ENCODE measurements at regions not wholly inside any gene's neighbourhood (a gene's known extent, or its start where the extent isn't known, plus 50 kb on each side); places are given as distances from the start of the nearest gene placed in this dataset.

DNA sequence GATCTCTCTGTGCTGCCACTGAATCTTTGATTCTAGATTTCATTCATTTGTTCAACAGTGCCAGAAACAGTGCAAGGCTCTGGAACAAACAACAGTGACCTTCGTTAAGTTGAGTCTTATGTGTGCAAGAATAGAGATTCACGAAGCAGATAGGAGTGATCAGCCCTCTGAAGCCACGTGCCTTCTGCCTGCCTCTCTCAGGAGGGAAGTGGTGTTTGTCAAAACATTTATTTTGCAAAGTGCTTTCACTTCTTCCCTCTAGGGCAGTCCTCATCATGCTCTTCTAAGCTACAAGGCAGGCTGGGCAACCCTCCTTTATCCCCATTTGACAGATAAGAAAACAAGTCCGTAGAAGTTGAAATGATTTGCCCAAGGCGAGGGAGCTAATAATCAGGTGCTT lies 204.3 kb downstream of the TFAP2C start:
- TF ChIP-seq, protein P1, sequence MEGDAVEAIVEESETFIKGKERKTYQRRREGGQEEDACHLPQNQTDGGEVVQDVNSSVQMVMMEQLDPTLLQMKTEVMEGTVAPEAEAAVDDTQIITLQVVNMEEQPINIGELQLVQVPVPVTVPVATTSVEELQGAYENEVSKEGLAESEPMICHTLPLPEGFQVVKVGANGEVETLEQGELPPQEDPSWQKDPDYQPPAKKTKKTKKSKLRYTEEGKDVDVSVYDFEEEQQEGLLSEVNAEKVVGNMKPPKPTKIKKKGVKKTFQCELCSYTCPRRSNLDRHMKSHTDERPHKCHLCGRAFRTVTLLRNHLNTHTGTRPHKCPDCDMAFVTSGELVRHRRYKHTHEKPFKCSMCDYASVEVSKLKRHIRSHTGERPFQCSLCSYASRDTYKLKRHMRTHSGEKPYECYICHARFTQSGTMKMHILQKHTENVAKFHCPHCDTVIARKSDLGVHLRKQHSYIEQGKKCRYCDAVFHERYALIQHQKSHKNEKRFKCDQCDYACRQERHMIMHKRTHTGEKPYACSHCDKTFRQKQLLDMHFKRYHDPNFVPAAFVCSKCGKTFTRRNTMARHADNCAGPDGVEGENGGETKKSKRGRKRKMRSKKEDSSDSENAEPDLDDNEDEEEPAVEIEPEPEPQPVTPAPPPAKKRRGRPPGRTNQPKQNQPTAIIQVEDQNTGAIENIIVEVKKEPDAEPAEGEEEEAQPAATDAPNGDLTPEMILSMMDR (IDR thresholded peaks at IDR 0.05): no peak
- no peak for TF ChIP-seq POLR2A (IDR thresholded peaks at IDR 0.05)

All from right lobe of liver (tissue), 4 donors.